Thymus (tissue), 11 donors: ENCODE measurements at regions not wholly inside any gene's neighbourhood (a gene's known extent, or its start where the extent isn't known, plus 50 kb on each side); places are given as distances from the start of the nearest gene placed in this dataset.

Source experiments
- DNase-seq, 9 donors: peaks; one replicate each; pipeline ENCODE4 v3.0.0-alpha.2; 2013; ENCODE audit warnings: low spot score in 9 of 9, low read depth in 6 of 9, missing footprints in 1 of 9
- H3K27ac ChIP-seq, 2 donors: one replicate each; pipeline ENCODE4 v1.5.1; 2013; ENCODE audit warnings: control low read depth in 1 of 2, low read depth in 1 of 2, low read length in 1 of 2, mild to moderate bottlenecking in 1 of 2, moderate library complexity in 1 of 2
- H3K27me3 ChIP-seq, 2 donors: one replicate each; pipeline ENCODE4 v1.5.1; 2013; ENCODE audit warnings: low read length in 1 of 2; ENCODE audit not compliant: control insufficient read depth in 2 of 2, insufficient read depth in 1 of 2
- H3K36me3 ChIP-seq, 2 donors: one replicate each; pipeline ENCODE4 v1.5.1; 2013; ENCODE audit warnings: low read length in 1 of 2, mild to moderate bottlenecking in 1 of 2, moderate library complexity in 1 of 2; ENCODE audit not compliant: control insufficient read depth in 2 of 2, insufficient read depth in 2 of 2
- H3K4me1 ChIP-seq, 2 donors: one replicate each; pipeline ENCODE4 v1.5.1; 2013; ENCODE audit warnings: low read length in 2 of 2; ENCODE audit not compliant: control insufficient read depth in 2 of 2, insufficient read depth in 2 of 2
- H3K4me3 ChIP-seq, 2 donors: one replicate each; pipeline ENCODE4 v1.5.1; 2013; ENCODE audit warnings: low read length in 2 of 2, control low read depth in 1 of 2, mild to moderate bottlenecking in 1 of 2
- H3K9me3 ChIP-seq, 2 donors: one replicate each; pipeline ENCODE4 v1.5.1; 2013; ENCODE audit warnings: low read length in 1 of 2, mild to moderate bottlenecking in 1 of 2; ENCODE audit not compliant: control insufficient read depth in 2 of 2, insufficient read depth in 1 of 2
- WGBS: extraction: QIAGEN DNeasy Blood & Tissue Kit; methylation state at CpG from one replicate; pipeline ENCODE4 v1.1.7; 2013; 5-methylcytosine and 5-hydroxymethylcytosine counted together
- donor health status: healthy.

DNA sequence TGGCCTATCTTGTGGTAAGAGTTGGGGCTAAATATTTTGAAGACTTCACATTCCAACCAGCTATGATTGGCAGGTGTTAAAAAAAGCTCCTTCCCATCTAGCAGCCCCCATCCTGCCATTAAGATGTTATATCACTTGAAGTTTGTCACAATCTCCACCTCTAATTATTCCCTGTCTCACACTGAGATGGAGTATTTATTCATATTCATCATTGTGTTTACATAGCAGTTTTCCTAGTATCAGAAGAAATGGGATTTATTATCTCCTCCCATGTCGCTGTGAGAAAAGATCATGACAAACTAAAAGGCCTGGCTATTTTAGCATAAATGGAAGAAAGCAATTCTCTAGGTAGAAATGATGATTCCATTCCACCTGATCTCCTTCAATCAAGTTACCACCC, 653.6 kb downstream of the GABRG2 start:
- Histone ChIP-seq H3K4me1 (no peaks in the 10 kb centered on the region), H3K27ac (no peak overlapping the region), H3K4me3 (no peak overlapping the region), H3K9me3 (peaks cover 0 to 7% of the 10 kb centered on the region in 2 donors), H3K36me3 (no peaks in the 10 kb centered on the region), H3K27me3 (no peaks in the 10 kb centered on the region)
- DNase-seq = no peak
- 88% methylated on average over 1 of the region's 1 CpG for WGBS

DNA sequence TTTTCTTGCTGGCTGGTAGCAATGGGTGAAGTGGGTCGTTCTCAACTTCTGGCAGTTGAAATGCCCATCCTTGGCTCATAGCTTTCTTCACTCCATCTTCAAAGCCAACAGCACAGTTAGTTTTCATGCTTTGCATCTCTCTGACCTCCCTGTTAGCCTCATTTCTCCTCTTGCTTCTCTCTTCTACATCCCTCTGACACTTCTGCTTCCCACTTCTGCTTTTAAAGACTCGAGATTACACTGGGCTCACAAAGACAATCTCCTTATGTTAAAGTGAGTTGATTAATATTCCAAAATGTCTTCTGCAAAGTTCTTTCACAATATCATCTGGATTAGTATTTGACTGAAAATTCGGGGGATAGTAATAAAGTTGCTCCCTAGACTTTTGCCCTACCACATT, 684.8 kb upstream of the CCNG1 start:
- Histone ChIP-seq H3K27ac (no peak overlapping the region), H3K9me3 (peaks cover 0 to 3% of the 10 kb centered on the region in 2 donors), H3K4me1 (no peaks in the 10 kb centered on the region), H3K4me3 (no peak overlapping the region), H3K36me3 (no peaks in the 10 kb centered on the region), H3K27me3 (no peaks in the 10 kb centered on the region)
- WGBS = 62% methylated on average over 3 of the region's 3 CpGs
- DNase-seq = no peak

DNA sequence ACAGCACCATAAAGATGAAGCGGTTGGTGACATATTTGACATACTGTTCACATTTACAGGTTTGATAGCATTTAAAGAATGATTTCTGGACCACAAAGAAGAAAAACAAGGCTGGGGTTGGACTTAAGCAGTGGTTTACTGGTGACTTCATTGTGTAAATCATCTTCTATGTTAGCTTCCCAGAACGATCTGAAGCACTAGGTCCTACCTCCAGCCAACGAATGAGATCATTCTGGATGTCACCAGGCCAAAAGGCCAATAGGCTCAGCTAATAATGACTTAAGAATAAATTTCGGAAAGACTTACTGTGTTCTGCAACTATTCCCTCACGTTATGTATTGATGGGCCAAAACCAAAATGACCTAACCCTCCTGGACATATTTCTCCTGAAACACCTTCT, 675.3 kb upstream of the CCNG1 start:
- no peaks in the 10 kb centered on the region for H3K27me3 ChIP-seq
- no peaks in the 10 kb centered on the region for H3K4me1 ChIP-seq
- H3K27ac ChIP-seq = no peak overlapping the region
- H3K36me3 ChIP-seq = no peaks in the 10 kb centered on the region
- no peak overlapping the region for H3K4me3 ChIP-seq
- H3K9me3 ChIP-seq = no peaks in the 10 kb centered on the region
- no peak for DNase-seq
- 90% methylated on average over 5 of the region's 5 CpGs for WGBS

DNA sequence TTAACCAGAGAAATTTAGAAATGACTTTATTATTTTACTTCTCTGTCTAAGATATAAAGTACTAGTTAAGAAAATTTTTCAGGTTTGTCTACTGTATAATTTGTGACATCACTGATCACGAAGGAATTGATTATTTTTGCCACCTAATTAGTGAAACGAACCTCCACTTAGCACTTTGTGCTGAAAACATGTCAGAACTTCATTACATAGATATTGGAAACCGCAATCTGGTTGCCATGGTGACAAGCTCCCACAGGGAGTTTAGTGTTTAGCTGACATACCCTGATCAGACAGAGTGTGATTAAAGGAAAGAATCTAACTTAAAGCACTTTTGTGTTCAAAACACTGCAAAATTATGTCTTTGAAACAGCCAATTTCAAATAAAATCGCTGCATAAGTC, 668.4 kb upstream of the CCNG1 start:
- WGBS = 74% methylated on average over 4 of the region's 4 CpGs
- no peak for DNase-seq
- H3K27ac ChIP-seq = no peak overlapping the region
- H3K4me1 ChIP-seq = no peaks in the 10 kb centered on the region
- no peak overlapping the region for H3K4me3 ChIP-seq
- peaks cover 0 to 6% of the 10 kb centered on the region in 2 donors for H3K9me3 ChIP-seq
- no peaks in the 10 kb centered on the region for H3K36me3 ChIP-seq
- no peaks in the 10 kb centered on the region for H3K27me3 ChIP-seq

DNA sequence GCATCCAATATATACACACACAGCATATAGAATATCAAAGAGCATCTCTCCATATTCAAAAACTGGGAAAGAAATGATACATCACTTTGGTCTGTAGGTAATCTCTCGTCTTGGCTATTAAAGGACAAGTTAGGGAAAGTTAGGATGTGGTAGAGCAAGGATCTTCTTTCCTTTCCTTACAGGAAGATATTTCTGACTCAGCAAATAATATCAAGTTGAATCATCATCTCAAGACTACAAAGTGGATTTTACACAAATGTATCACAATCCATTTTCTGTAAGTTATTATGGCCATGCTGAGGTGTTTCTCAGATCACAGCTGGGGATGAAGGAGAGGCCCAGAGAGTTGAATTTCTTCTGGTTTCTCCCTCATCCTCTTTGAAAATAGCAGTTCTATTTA, 651.7 kb upstream of the CCNG1 start:
- H3K4me3 ChIP-seq = no peak overlapping the region
- no peaks in the 10 kb centered on the region for H3K36me3 ChIP-seq
- H3K4me1 ChIP-seq = no peaks in the 10 kb centered on the region
- no peak overlapping the region for H3K27ac ChIP-seq
- no peaks in the 10 kb centered on the region for H3K9me3 ChIP-seq
- H3K27me3 ChIP-seq = no peaks in the 10 kb centered on the region
- WGBS = 70% methylated on average over 1 of the region's 1 CpG
- DNase-seq = no peak

DNA sequence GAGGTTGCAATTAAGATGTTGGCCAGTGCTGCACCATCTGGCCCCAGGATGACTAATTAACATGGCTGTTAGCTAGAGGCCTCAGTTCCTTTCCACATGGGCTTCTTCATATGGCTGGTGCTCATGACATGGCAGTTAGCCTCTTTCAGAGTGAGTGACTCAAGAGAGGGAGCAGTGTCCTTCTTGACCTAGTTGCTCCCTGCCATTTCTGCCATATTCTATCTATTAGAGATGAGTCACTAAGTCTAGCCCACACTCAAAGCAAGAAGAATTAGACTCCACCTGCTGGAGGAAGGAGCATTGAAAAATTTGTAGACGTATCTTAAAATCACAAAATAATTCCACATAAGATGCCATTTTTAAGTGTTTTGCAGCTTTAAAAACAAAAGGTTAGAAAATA, 651.2 kb upstream of the CCNG1 start:
- 96% methylated on average over 1 of the region's 1 CpG for WGBS
- Histone ChIP-seq H3K27me3 (no peaks in the 10 kb centered on the region), H3K36me3 (no peaks in the 10 kb centered on the region), H3K4me1 (no peaks in the 10 kb centered on the region), H3K27ac (no peak overlapping the region), H3K9me3 (no peaks in the 10 kb centered on the region), H3K4me3 (no peak overlapping the region)
- DNase-seq = no peak

DNA sequence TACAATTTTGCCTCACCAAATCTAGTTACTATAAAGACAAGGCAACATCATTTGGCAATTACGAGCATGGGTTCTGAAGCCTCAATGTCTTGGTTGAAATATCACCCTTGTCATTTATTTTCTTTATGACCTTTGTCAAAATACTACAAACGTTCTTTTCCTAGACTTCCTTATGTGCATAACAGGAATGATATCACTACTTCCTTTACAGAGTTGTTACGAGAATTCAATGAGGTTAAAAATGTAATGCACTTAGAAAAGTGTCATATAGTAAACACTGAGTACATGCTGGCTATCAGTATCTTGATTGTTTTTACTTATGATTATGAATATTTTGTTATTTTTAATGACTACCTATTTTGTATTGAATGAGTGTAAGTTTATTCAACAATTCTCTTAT, 640.9 kb upstream of the CCNG1 start:
- 24% methylated on average over 3 of the region's 3 CpGs for WGBS
- no peaks in the 10 kb centered on the region for H3K27me3 ChIP-seq
- DNase-seq = no peak
- H3K27ac ChIP-seq = no peak overlapping the region
- H3K4me3 ChIP-seq = no peak overlapping the region
- no peaks in the 10 kb centered on the region for H3K4me1 ChIP-seq
- H3K9me3 ChIP-seq = no peaks in the 10 kb centered on the region
- H3K36me3 ChIP-seq = no peaks in the 10 kb centered on the region

DNA sequence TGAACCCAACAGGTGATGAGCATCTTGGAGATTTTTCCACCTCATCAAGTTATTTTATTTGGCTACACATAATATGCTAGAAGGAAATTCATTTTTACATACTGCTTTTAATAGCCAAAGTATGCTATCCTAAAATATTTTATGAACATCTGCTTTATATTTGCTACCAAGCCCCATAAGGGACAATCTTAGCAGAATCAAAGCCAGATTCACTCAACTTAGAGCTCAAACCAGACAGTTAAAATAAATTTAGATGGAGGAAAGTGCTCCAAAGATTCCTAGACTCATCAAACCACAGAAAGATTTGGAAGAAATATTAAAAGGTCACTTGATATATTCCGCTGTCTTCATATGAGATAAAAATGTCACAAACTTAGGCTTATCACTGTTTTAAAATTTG, 637.1 kb upstream of the CCNG1 start:
- H3K4me1 ChIP-seq = no peaks in the 10 kb centered on the region

GRCh38 chr5:162801235-162801634, 636.2 kb upstream of the CCNG1 start:
- Histone ChIP-seq H3K9me3 (no peaks in the 10 kb centered on the region), H3K4me3 (no peak overlapping the region), H3K36me3 (no peaks in the 10 kb centered on the region), H3K27ac (no peak overlapping the region), H3K4me1 (no peaks in the 10 kb centered on the region), H3K27me3 (no peaks in the 10 kb centered on the region)
- no peak for DNase-seq
- 86% methylated on average over 1 of the region's 1 CpG for WGBS

More for the DNA sequence above, 637.1 kb upstream of the CCNG1 start:
- no peaks in the 10 kb centered on the region for H3K27me3 ChIP-seq
- no peak overlapping the region for H3K4me3 ChIP-seq
- H3K27ac ChIP-seq = no peak overlapping the region
- no peaks in the 10 kb centered on the region for H3K36me3 ChIP-seq
- DNase-seq = no peak
- 98% methylated on average over 1 of the region's 1 CpG for WGBS
- H3K9me3 ChIP-seq = no peaks in the 10 kb centered on the region

- no peaks in the 10 kb centered on the region for H3K36me3 ChIP-seq
- H3K27me3 ChIP-seq = no peaks in the 10 kb centered on the region
- no peak overlapping the region for H3K27ac ChIP-seq
- WGBS = 82% methylated on average over 2 of the region's 2 CpGs
- no peak for DNase-seq
- no peak overlapping the region for H3K4me3 ChIP-seq
- no peaks in the 10 kb centered on the region for H3K9me3 ChIP-seq
- H3K4me1 ChIP-seq = no peaks in the 10 kb centered on the region
Measured at GRCh38 chr5:162806195-162806594, 631.2 kb upstream of the CCNG1 start.
